GM20000 (cell line): ENCODE measurements at regions not wholly inside any gene's neighbourhood (a gene's known extent, or its start where the extent isn't known, plus 50 kb on each side); places are given as distances from the start of the nearest gene placed in this dataset.

ENCODE experiments used
- DNase-seq: peaks from one replicate; pipeline ENCODE4 v3.0.0; 2012; ENCODE audit warnings: low spot score
- CTCF ChIP-seq: IDR thresholded peaks from 2 replicates; pipeline ENCODE4 v1.5.1; 2012; ENCODE audit warnings: mild to moderate bottlenecking, control low read depth; ENCODE audit errors: extremely low read depth, missing control alignments

- no peak for DNase-seq
- no peak for TF ChIP-seq CTCF
Observed at GRCh38 chr1:34361121-34361520, 184.4 kb downstream of the C1orf94 start.

GRCh38 chr1:34361781-34362357, 185.2 kb downstream of the C1orf94 start:
- no peak for DNase-seq
- no peak for TF ChIP-seq CTCF

- TF ChIP-seq CTCF: no peak
- no peak for DNase-seq
Observed at GRCh38 chr1:34362949-34363348, 186.2 kb downstream of the C1orf94 start.

GRCh38 chr1:34363447-34363846, 186.7 kb downstream of the C1orf94 start:
- TF ChIP-seq CTCF: no peak
- DNase-seq: no peak

- TF ChIP-seq CTCF: no peak
- no peak for DNase-seq
Observed at GRCh38 chr1:34363915-34364314, 187.2 kb downstream of the C1orf94 start.

GRCh38 chr1:34364376-34364775, 187.7 kb downstream of the C1orf94 start:
- no peak for DNase-seq
- TF ChIP-seq CTCF: no peak

- TF ChIP-seq CTCF: no peak
- no peak for DNase-seq
Observed at GRCh38 chr1:34365295-34365694, 188.6 kb downstream of the C1orf94 start.
